WTC11 (cell line): ENCODE measurements at regions not wholly inside any gene's neighbourhood (a gene's known extent, or its start where the extent isn't known, plus 50 kb on each side); places are given as distances from the start of the nearest gene placed in this dataset.

Source experiments
- CTCF ChIP-seq: fragments of 200-600 bp; IDR thresholded peaks from 2 replicates; pipeline ENCODE4 v1.8.0; 2022; ENCODE audit warnings: antibody characterized with exemption
- JUN ChIP-seq: sonication (generic); formaldehyde crosslinking; IDR thresholded peaks from 2 replicates; pipeline ENCODE4 v1.8.0; 2023; ENCODE audit warnings: mild to moderate bottlenecking, missing genetic modification reagents
- MLX ChIP-seq: sonication (generic); formaldehyde crosslinking; IDR thresholded peaks from 2 replicates; pipeline ENCODE4 v1.8.1; 2023; ENCODE audit warnings: mild to moderate bottlenecking, missing genetic modification reagents, moderate library complexity
- RORB ChIP-seq: fragments of 250-450 bp; sonication (Bioruptor Pico); IDR thresholded peaks from 2 replicates; pipeline ENCODE4 v1.9.0; 2021; ENCODE audit warnings: mild to moderate bottlenecking
- ZNF263 ChIP-seq: sonication (generic); formaldehyde crosslinking; IDR thresholded peaks from 2 replicates; pipeline ENCODE4 v1.8.1; 2022; ENCODE audit warnings: low read depth, mild to moderate bottlenecking, moderate library complexity, missing genetic modification reagents

- no peak for TF ChIP-seq JUN (CRISPR knock-in tag)
- no peak for TF ChIP-seq MLX (CRISPR knock-in tag)
- no peak for TF ChIP-seq CTCF
- TF ChIP-seq ZNF263 (CRISPR knock-in tag), result no peak
- TF ChIP-seq RORB, result no peak
These were observed 392.9 kb downstream of the PDGFC start for GRCh38 chr4:156578713-156579112.
